Brain microvascular endothelial cell (primary cell): ENCODE measurements at regions not wholly inside any gene's neighbourhood (a gene's known extent, or its start where the extent isn't known, plus 50 kb on each side); places are given as distances from the start of the nearest gene placed in this dataset.
A peak's percentile ranks its signal among the peaks of the same experiment; 100 is the strongest.
"Not testable (repeated sequence)": the region's sequence is repeated elsewhere in the genome, so short reads cannot be mapped to it uniquely, and the experiment has no call there.

ENCODE experiments used
- DNase-seq: peaks from one replicate; pipeline ENCODE4 v3.0.0-alpha.2; 2020
- H3K27ac ChIP-seq: fragments of 250-450 bp; sonication (Bioruptor Pico); 2 replicates; pipeline ENCODE4 v1.5.1; 2020; ENCODE audit warnings: mild to moderate bottlenecking, moderate library complexity
- H3K27me3 ChIP-seq: fragments of 250-450 bp; sonication (Bioruptor Pico); replicated peaks from 2 replicates; pipeline ENCODE4 v1.5.1; 2020; ENCODE audit warnings: mild to moderate bottlenecking
- H3K36me3 ChIP-seq: fragments of 250-450 bp; sonication (Bioruptor Pico); replicated peaks from 2 replicates; pipeline ENCODE4 v1.5.1; 2020; ENCODE audit warnings: mild to moderate bottlenecking
- H3K4me3 ChIP-seq: 2 replicates; pipeline ENCODE4 v1.5.1; 2011; ENCODE audit warnings: low read depth, mild to moderate bottlenecking, control low read depth, low read length, moderate library complexity
- CTCF ChIP-seq: IDR thresholded peaks from 2 replicates; pipeline ENCODE4 v1.5.1; 2011; ENCODE audit warnings: low read depth, mild to moderate bottlenecking, moderate library complexity, low read length, control low read depth, inconsistent platforms; ENCODE audit errors: missing control alignments
- in situ Hi-C: cut with HindIII; loops from 2 replicates; pipeline ENCODE4 v1.10.0; 2017; ENCODE audit warnings: low sequenced_read_pairs, low pct_ligation_motif_present

GRCh38 chr1:117708323-117709248, 102.7 kb downstream of the TENT5C start:
- Histone ChIP-seq H3K27ac (no peak overlapping the region), H3K4me3 (no peak overlapping the region), H3K27me3 (no peaks in the 10 kb centered on the region), H3K36me3 (no peaks in the 10 kb centered on the region)
- in situ Hi-C loops: no loop called here
- TF ChIP-seq CTCF: no peak
- DNase-seq: no peak

GRCh38 chr1:117709249-117709691, 103.4 kb downstream of the TENT5C start:
- TF ChIP-seq CTCF: no peak
- DNase-seq: no peak
- in situ Hi-C loops: no loop called here
- H3K4me3 ChIP-seq: no peak overlapping the region
- no peaks in the 10 kb centered on the region for H3K36me3 ChIP-seq
- H3K27ac ChIP-seq: no peak overlapping the region
- H3K27me3 ChIP-seq: no peaks in the 10 kb centered on the region

DNA sequence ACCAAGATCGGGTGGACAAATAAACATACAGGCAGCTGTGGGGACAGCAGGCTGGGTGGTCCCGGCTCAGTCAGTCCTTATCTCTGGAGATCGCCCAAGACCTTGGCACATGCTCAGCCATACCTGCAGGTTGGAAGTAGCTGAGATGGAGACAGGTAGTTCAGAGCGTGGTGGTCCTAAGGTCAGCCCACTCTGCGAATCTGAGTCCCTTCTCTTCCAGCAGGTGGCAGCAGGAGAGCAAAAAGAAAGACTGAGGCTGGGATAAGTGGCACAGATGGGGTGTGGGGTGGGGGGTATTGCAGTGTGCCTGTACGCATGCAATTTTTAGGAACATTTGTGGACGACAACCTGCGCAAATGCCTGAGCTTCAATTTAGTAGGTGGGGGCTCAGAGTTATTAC, 104.9 kb downstream of the TENT5C start:
- H3K4me3 ChIP-seq: no peak overlapping the region
- H3K27me3 ChIP-seq: no peaks in the 10 kb centered on the region
- no peak for DNase-seq
- no peak overlapping the region for H3K27ac ChIP-seq
- peak; percentile 65 for TF ChIP-seq CTCF
- in situ Hi-C loops: no loop called here
- no peaks in the 10 kb centered on the region for H3K36me3 ChIP-seq

- no peaks in the 10 kb centered on the region for H3K27me3 ChIP-seq
- no peak for DNase-seq
- no peak overlapping the region for H3K4me3 ChIP-seq
- no peak overlapping the region for H3K27ac ChIP-seq
- in situ Hi-C loops: no loop called here
- no peaks in the 10 kb centered on the region for H3K36me3 ChIP-seq
- no peak for TF ChIP-seq CTCF
Observed at GRCh38 chr1:117712621-117713020, 106.8 kb downstream of the TENT5C start.

DNA sequence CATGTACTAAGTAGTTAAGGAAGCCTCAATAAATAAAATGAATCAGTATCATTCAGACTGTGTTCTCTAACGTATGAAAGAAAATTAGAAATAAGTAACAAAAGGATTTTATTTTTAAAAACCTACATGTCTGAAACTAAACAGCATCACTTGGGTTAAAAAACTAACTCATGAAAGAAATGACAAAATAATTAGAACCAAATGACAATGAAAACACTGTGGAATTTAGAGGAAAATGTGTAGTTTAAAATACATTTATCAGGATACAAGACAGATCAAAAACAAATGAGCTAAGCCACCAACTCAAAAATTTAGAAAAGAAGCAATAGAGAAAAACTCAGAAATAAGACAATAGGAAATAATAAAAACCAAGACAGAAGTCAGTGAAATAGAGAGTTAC, 108.7 kb downstream of the TENT5C start:
- no peak overlapping the region for H3K27ac ChIP-seq
- H3K4me3 ChIP-seq: no peak overlapping the region
- in situ Hi-C loops: no loop called here
- no peak for TF ChIP-seq CTCF
- no peak for DNase-seq
- no peaks in the 10 kb centered on the region for H3K27me3 ChIP-seq
- no peaks in the 10 kb centered on the region for H3K36me3 ChIP-seq

GRCh38 chr1:117716030-117716429, 110.2 kb downstream of the TENT5C start:
- H3K4me3 ChIP-seq, in situ Hi-C loops, H3K27me3 ChIP-seq, H3K27ac ChIP-seq, H3K36me3 ChIP-seq, DNase-seq: not testable (repeated sequence)

DNA sequence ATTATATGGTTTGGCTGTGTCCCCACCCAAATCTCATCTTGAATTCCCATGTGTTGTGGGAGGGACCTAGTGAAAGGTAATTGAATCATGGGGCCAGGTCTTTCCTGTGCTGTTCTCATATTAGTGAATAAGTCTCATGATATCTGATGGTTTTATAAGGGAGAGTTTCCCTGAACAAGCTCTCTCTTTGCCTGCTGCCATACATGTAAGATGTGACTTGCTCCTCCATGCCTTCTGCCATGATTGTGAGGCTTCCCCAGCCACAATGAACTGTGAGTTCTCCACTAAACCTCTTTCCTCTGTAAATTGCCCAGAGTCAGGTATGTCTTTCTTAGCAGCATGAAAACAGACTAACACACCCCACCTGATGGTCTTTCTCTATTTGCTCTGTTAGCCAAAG, 112.1 kb downstream of the TENT5C start:
- H3K27ac ChIP-seq, H3K4me3 ChIP-seq, H3K27me3 ChIP-seq, H3K36me3 ChIP-seq, in situ Hi-C loops, DNase-seq: not testable (repeated sequence)

DNA sequence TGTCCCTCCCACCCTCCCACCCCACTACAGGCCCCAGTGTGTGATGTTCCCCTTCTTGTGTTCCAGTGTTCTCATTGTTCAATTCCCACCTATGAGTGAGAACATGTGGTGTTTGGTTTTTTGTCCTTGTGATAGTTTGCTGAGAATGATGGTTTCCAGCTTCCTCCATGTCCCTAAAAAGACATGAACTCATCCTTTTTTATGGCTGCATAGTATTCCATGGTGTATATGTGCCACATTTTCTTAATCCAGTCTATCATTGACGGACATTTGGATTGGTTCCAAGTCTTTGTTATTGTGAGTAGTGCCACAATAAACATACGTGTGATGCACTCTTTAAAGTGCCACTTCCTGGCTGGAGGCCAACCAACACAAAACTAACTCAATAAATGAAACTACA, 112.7 kb downstream of the TENT5C start:
- DNase-seq, in situ Hi-C loops: not testable (repeated sequence)

More for the DNA sequence above, 112.7 kb downstream of the TENT5C start:
- not testable (repeated sequence) for H3K27me3 ChIP-seq, H3K36me3 ChIP-seq, H3K27ac ChIP-seq, H3K4me3 ChIP-seq
